Occipital lobe (tissue), 1 donor: ENCODE measurements at regions not wholly inside any gene's neighbourhood (a gene's known extent, or its start where the extent isn't known, plus 50 kb on each side); places are given as distances from the start of the nearest gene placed in this dataset.
"Not testable (repeated sequence)": the region's sequence is repeated elsewhere in the genome, so short reads cannot be mapped to it uniquely, and the experiment has no call there.

Experiments
- DNase-seq: peaks from one replicate; lab custom pipeline; 2025; lab: John Stamatoyannopoulos, UW

DNA sequence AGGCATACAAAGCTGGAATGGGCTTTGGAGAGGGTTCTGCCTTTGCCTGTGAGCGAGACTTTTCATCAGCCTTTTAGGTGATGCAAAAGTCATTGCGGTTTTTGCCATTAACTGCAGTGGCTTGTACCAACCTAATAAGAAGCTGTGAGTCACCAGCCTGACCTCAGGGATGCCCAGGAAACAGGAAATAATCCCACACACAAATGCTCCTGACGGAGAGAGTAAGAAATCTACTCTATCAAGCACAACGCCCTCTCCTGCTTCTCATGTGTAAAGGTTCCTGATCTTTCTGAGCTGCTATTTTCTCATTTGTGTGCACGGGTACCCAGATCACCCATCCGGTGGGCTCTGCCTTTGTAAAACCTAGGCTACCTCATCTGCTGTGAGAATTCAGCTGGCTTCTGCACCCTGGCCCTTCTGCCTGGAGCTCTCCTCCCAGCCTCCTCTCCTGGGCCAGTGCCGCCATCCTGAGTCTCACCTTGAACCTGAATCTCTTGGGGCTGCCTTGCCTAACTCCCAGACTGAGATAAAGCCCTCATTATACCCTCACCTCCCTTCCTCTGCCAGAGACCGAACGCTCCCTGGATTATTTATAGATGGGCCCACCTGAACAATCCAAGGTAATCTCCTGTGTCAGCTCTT lies 299.7 kb downstream of the C16orf95 start:
- DNase-seq, result no peak

DNA sequence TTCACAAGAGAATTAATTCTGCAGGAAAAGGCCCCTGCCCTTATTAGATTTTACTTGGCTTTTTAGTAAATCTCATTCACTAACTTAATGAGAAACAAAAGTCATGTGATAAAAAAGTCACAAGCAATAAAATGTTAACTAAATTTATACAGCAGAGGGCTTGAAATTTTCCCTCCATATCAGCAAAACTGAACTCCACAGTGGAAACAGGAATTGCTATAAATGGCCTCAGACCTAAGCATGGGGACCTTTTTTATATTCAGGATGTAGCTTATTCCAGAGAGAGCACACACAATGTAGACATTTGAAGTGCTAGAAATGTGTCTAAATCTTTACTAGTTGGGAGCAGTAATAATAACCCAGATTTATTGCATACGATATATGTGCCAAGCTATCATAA lies 291.5 kb downstream of the C16orf95 start:
- DNase-seq, result no peak

DNA sequence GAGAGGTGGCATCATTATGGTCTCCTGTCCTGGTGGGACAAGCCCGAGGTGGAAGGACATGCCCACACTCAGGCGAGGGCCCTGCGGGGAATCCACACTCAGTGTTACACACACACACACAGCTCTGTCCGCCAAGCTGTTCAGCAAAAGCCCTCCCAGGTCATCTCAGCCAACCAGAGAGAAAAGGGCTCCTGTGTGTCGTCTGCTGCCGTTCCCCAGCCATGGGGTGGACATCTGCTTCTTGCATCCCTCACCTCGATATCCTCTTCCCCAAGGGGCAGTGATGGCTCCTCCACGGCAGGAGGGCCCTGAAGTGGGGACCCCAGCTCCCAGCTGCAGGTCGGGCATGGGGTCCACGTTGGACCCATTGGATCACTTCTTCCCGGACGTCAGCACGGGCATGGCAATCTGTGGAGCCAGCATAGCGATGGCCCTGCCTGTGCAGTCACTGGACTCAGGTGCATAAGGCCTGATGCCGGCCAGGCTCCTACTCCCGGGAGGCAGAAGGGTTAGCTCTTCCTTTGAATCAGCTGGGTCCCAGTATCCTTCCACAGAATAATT lies 290.1 kb downstream of the C16orf95 start:
- DNase-seq, result no peak

DNA sequence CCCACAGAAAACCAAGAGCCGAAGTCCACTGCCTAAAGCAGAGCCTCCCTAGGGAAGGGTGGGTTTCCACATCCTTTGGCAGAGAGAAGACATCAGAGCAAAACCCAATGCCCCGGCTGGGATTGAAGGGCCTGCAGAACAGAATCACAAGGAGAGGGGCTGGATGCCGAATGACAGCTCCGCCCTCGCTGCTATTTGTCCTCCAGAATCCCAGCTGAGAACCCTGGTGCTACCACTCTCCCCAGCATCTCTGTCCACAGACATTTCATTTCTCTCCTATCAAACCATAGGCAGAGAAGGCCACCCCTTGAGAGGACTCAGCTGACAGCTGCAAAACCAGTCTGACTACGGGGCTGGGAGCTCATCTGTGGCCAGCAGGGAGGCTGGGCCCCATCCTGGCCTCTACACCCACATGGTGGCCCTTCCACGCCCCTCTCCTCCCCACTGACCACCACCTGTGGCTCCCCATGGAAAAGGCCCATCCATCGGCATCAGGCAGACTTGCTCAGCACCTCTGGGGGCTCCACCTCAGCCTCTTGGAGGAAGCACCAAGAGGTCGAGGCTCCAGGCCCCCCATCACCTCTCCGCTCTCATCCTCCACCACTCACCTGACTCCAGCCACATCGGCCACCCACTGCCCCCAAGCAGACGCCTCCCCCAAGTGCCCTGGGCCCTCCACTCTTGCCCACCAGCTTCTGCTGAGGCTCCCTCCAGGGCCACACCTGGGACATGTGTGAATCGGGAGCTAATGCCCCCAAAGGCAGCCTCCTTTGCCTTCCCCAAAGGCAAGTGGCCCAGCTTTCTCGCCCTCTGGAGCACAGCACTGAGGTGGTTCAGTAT lies 288.5 kb downstream of the C16orf95 start:
- DNase-seq, result no peak

DNA sequence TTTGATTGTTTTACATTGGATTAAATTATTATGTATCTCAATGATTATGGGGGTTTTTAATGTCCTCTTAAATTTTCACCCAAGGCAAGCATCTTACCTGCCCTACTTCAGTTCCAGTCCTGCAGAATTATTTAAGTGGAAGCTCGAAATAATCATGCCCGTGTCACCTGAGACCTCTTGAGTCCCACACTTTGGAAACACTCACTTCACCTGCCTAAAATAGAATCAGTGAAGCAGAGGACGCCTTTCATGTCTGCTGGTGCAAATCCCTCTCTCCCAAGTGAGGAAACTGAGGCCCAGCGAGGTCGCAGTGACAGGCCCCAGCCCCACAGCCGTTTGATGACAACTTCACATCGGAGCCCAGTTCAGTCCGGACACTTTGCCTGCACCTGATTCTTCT lies 284.6 kb downstream of the C16orf95 start:
- no peak for DNase-seq

DNA sequence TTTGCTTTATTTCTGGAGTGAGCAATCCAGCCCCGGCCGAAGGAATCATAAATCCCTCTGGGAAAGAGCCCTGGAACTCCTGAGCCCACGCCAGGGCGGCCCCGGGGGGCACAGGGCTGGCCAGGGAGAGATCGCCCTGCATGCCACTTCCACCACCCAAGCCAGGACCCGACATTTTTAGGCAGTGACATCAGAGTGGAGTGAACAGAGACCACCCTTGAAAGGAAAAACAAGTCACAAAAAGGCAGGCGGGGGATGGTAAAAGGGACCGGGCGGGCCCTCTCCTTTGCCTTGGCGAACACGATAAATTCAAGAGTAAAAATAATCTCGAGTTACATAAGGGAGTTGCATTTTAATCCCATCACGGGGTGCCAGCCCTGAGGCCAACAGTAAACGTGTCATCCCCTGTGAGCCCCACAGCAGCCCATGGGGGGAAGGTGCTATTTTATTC lies 284.1 kb downstream of the C16orf95 start:
- no peak for DNase-seq

DNA sequence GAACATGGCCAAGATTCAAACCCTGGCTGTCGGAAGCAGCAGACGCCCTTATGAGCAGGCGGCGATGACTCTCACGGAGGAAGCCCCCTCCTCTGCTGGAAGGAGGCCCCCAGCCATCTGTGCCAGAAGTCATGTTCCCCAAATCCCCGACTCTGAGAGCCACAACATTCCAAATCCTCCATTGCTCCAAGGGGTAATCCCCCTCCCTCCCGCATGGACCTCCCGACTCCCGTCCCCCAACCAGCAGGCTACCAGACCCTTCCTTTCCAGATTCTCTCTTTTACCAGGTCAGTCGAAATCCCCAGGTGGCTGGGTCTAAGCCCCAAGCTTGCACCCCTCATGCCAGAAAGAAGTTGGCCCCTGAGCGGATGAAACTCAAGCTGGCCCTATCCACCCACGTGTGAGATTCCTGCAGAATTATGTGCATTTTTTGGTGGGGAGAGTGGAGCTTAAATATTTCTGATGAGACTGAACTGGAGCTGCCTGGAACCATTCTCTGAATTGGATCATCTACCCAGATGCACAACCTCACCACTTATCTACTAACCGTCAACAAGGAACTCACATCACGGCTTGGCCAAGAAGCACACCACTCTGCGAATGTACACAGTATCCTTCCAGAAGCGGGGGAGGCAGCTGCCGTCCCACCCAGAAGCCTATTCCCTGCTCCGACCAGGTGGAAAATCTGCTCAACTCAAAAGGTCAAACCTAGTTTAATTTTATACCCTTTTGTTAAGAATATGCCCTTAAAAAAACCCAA lies 283.5 kb downstream of the C16orf95 start:
- DNase-seq, result no peak

DNA sequence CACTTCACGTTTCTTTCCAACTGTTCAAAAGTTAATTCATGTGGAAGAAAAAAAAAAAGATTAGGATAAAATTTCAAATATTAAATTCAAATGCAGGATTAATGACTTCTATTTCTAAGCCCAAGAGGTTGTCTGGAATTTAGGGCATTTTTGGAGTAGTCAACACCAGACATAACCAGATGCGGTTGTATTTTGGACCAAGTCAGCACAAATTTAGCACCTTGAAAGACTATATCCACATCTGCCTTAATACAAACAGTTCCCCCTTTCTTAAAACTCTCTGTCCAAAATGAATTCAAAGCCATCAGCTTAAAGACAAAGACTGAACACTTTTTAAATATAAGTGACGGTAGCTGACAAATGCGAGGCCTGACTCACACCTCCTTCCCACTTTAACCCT lies 282.9 kb downstream of the C16orf95 start:
- DNase-seq, result no peak

DNA sequence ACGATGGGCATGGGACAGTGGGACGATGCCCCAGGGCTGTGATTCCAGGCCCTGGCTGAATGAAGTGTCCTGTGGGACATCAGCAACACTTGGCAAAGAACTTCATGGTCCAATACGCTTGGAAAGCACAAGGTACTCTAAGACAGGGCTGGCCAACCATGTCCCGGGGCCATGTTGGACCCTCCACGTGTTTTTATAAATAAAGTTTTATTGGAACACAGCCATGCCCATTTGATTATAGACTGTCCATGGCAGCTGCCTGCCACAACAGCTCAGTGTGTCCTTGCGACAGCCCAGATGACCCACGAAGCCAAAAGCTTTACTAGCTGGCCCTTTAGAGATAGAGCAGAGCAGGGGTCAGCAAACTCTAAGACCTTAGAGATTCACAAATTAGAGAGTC lies 282.1 kb downstream of the C16orf95 start:
- DNase-seq, result no peak

DNA sequence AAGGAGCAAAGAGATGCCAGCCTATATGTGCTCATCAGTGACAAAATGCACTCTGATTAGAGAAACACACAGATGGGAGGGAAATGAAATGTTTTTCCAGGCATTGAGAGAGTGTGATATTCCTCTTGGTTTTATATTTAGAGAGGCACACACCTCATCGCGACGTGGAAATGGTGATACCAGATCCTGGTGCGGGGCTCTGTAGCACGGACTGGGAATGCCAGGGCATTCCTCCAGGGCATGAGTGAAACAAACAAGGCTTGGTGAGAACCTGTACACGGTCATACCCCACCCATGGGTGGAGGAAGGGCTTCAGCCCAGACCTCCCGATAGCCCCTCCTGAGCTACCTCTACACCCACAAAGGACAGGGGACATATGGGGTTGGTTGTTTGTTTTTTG lies 280.2 kb downstream of the C16orf95 start:
- DNase-seq, result no peak

DNA sequence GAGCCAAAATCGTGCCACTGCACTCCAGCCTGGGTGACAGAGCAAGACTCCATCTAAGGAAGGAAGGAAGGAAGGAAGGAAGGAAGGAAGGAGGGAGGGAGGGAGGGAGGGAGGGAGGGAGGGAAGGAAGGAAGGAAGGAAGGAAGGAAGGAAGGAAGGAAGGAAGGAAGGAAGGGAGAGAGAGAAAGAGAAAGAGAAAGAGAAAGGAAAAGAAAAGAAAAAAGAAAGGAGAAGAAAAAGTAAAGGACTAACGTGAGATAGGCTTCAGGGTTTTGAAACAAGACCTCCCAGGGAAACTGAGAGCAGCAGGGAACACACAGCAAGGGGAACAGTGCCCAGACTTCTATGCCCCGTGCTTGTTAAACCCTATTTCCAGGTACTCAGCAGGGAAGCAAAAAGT lies 278.7 kb downstream of the C16orf95 start:
- not testable (repeated sequence) for DNase-seq

DNA sequence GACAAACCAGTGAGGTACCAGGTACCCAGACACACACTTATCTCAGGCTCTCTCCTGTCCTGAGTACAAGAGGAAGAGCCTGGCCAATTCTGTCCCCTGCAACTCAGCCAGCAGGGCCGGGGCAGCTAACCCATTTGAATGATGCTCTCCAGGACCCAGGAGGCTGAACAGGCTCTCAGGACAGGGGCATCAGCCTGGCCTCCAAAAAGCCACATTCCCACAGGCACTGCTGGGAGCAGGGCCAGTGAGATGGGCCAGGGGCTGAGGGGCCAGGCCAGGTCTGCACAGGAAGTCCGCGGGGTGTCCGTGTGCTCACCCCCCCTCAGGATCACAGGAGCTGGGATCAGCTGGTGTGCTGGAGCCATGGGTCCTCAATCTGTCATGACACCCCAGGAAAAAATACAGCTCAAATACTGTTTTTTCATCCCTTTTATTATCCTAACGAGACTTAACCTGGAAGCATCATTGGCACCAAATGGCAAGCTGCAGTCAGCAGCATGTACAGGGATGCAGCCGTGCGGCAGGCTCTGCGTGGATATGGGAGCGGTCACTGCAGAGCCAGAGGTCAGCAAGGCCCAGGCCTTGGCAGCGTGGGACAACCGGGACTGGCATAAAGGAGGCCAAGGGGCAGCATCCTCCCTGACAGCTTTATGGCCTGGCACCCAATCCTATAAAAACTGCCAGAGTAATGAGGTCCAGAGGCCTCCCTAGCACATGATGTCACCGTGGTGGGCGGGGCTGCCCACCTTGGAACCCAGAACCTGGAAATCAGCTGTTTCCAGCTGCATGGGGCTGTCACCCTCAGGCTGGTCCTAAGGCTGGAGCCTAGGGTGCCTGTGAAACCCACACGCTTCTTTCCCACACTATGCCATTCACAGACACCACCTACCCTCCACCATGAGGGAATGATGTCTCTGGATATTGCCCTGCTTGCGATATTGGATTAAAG lies 276.7 kb downstream of the C16orf95 start:
- no peak for DNase-seq

DNA sequence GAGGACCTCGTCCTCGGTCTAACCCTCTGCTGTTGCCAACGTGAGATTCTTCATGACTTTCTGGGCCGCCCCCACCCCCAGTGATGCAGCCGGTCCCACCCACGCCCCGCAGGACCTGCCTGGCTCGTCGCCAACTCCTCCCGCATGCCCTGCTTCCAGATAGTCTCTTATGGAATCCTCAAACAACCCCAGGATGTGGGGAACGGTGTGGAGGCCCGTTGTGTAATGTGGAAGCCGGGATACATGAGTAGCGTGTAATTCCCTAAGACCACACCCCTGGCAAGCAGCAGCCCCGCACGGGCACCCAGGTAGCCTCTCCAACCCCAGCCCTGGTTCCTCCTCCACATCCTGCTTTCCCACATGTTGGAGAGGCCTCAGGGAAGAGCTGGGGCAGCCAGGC lies 275.9 kb downstream of the C16orf95 start:
- no peak for DNase-seq

DNA sequence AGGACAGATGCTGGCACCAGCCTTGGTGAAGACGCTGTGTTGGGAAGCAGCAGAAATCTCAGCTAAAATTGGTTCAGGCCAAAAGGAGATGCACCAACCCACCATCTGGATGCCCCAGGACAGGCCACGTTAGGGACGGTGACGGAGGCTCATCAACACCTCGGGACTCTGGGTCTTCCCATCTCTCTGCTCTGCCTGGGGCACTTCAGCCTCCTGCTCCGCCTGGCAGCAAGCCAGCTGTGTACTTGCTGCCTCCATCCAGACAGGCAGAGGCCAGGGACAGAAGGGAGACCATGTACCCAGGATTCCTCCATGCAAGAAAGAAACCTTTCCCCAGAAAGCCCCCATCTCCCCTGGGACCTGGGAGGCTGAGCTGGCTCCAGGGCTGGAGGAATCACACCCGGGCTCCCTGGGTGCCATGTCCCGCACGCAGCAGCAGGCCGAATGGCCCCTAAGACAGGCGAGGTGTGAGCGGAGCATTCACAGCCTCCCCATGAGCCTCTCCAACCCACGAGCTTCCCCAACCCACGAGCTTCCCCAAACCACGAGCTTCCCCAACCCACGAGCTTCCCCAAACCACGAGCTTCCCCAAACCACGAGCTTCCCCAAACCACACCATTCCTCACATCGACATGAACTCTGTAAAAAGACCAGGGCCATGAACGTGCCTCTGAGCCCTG lies 274.5 kb downstream of the C16orf95 start:
- no peak for DNase-seq

DNA sequence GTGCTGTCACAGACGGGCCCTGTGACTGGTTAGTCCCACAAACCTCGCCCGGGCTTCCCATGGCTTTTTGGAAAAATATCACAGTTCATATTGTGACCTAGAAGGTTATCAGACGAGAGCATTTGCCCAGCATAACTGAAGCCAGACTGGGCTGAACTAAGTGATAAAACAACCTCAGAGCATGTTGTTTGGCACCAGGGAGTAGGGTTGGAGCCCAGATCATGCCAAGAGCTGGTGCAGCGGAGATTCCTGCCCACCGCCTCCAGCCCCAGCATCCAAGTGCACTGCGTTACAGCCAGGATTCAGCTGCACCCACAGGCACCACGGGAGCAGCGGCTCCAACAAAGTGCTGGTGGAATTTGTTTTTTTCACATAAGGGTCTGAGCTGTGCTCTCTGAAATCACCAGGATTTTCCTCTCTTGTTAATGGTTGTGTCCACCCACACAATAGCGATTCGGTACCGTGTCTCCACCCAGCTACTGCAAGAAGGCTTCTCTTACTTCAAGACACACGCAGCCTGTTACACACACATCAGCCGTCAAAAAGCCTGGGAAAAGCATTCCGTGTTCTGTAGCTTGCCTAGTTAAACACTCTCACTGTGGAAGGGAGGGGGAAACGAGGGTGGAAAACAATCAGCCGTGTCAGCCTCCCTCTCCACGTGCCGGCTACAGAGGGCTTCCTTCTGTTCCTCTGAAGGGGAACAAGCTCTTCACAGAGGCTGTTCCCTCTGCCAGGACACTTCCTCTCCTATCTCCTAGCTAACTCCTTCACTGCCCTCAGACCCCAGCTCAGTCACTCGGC lies 273.8 kb downstream of the C16orf95 start:
- no peak for DNase-seq

DNA sequence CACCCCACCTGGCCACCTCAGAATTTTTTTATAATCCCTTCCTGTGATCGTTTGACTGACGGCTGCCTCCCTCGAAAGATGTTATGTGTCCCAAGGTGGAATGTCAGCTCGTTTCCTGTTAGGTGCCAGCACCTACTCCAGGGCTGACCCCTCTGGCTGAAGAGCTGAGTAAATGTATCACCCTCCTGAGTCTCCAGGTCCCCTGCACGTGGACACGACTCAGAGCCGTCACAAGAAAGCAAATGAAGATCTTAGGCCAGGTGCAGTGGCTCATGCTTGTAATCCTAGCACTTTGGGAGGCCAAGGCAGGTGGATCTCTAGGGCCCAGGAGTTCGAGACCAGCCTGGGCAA lies 273.2 kb downstream of the C16orf95 start:
- no peak for DNase-seq

DNA sequence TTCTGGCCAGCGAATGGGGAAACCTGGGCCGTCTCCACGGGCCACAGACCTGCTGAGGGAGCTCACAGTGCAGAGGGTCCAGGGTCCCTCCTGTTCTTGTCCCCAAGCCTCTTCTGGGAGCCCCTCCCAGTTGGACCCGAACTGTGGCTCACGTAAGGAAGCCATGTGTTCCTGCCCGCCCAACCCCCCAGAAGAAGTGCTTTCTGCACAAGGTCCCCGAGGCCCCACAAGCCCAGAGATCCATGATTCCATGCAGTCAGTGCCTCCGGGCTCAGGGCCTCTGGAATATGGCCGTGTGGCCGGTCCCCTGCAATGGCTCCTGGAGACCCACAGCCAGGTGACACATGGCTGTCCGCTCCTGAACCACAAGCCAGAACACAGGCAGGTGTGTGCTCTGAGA lies 272.4 kb downstream of the C16orf95 start:
- DNase-seq, result no peak

DNA sequence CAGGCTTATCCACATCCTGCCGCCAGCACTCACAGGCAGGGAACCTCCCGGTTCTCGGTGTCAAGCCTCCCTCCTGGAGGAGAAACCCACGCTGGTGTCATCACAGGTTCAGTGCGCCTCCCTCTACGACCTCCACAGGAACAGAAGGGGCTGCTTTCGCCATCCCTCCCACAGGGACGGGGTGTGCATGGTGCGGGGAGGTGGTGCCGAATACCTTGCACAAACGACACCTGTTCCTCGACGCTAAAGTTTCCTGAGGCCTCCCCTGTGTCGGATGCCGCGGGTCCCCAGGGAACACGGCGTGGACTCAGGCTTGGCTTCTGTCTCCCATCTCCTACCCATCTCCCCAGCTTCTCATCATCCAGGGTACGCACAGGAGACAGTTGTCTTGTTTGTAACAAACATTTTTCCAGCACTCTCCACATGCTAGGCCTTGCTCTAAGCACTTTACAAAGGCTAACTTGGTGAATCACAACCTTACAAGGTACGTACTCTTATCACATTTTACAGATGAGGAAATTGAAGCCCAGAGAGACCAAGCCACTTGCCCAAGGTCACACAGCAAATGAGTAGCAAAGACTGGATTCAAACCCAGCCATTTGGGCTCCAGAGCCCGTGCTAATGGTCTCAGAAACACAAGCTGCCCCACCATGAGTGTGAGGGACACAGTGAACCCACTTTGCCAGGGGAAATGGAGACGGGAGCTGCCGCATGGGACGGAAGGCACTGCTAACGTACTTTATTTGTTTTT lies 271.6 kb downstream of the C16orf95 start:
- DNase-seq, result no peak

DNA sequence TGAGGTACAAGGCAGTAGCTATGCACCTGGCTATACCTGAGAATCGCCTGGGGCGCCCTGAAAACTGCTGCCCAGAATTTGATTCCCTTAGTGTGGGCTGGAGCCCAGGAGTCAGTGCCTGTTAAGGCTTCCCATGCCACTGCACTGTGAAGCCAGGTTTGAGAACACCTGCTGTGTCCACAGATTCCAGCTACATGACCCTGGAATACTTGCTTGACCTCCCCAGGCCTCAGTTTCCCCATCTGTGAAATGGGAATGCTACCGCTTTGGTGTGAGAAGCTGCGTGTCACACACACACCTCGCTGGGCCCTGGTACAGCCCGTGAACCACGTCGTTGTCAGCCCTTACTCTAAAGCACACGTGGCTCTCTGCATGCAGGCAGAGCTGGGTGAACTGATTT lies 271.0 kb downstream of the C16orf95 start:
- DNase-seq, result no peak
